OCI-LY3 (cell line): ENCODE measurements at regions not wholly inside any gene's neighbourhood (a gene's known extent, or its start where the extent isn't known, plus 50 kb on each side); places are given as distances from the start of the nearest gene placed in this dataset.
"Not testable (repeated sequence)": the region's sequence is repeated elsewhere in the genome, so short reads cannot be mapped to it uniquely, and the experiment has no call there.

ENCODE experiments used
- EZH2phosphoT487 ChIP-seq: fragments of 200-600 bp; shearing (Covaris generic); IDR thresholded peaks from 2 replicates; pipeline ENCODE4 v1.6.1; 2018; ENCODE audit warnings: antibody characterized with exemption, mixed run types, low read depth
- TF ChIP-seq, protein P1 (sequence below): fragments of 200-600, 300-600 bp; sonication (generic); IDR thresholded peaks from 2 replicates; pipeline ENCODE4 v1.5.1; 2014; ENCODE audit warnings: antibody characterized with exemption, low read length, low read depth

DNA sequence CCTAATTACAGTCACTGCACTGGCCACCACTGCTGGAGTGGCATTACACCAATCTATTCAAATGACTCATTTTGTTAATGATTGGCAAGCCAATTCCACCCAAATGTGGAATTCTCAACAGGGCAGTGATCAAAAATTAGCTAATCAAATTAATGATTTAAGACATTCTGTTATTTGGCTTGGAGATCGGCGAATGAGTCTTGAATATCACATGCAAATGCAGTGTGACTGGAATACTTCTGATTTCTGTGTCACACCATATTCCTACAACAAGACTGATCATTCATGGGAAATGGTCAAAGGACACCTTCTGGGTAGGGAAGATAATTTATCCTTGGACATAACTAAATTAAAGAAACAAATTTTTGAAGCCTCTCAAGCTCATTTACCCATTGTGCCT, 165.1 kb downstream of the IER5 start:
- TF ChIP-seq EZH2phosphoT487 = not testable (repeated sequence)
- TF ChIP-seq, protein P1, sequence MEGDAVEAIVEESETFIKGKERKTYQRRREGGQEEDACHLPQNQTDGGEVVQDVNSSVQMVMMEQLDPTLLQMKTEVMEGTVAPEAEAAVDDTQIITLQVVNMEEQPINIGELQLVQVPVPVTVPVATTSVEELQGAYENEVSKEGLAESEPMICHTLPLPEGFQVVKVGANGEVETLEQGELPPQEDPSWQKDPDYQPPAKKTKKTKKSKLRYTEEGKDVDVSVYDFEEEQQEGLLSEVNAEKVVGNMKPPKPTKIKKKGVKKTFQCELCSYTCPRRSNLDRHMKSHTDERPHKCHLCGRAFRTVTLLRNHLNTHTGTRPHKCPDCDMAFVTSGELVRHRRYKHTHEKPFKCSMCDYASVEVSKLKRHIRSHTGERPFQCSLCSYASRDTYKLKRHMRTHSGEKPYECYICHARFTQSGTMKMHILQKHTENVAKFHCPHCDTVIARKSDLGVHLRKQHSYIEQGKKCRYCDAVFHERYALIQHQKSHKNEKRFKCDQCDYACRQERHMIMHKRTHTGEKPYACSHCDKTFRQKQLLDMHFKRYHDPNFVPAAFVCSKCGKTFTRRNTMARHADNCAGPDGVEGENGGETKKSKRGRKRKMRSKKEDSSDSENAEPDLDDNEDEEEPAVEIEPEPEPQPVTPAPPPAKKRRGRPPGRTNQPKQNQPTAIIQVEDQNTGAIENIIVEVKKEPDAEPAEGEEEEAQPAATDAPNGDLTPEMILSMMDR = not testable (repeated sequence)
